Lower leg skin (tissue), 4 donors: ENCODE measurements at regions not wholly inside any gene's neighbourhood (a gene's known extent, or its start where the extent isn't known, plus 50 kb on each side); places are given as distances from the start of the nearest gene placed in this dataset.

Experiments used
- DNase-seq, 2 donors: peaks; one replicate each; pipeline ENCODE4 v3.0.0-alpha.2; 2019; ENCODE audit warnings: low spot score in 2 of 2
- H3K4me3 ChIP-seq: fragments of 200-600 bp; sonication (generic); 2 replicates; pipeline ENCODE4 v1.5.1; 2017; ENCODE audit warnings: mild to moderate bottlenecking, low read depth; ENCODE audit not compliant: poor library complexity, severe bottlenecking
- POLR2A ChIP-seq, 2 donors: fragments of 450-650 bp; IDR thresholded peaks; one replicate each; pipeline ENCODE4 v1.6.1; 2016 to 2017; ENCODE audit warnings: antibody characterized with exemption in 2 of 2, mild to moderate bottlenecking in 1 of 2, moderate library complexity in 1 of 2
- WGBS, 2 donors: methylation state at CpG; one replicate each; pipeline ENCODE4 v1.1.5; 2018; 5-methylcytosine and 5-hydroxymethylcytosine counted together
- intact Hi-C: fragments of 100-400 bp; cut with DNase I; formaldehyde crosslinking; loops from one replicate; pipeline ENCODE4 v1.15.0; 2023; ENCODE audit warnings: low total_unique reads
- TF ChIP-seq, protein P1 (sequence below), 3 donors: fragments of 450-650 bp; IDR thresholded peaks; one replicate each; pipeline ENCODE4 v1.5.1; 2016; ENCODE audit warnings: antibody characterized with exemption in 3 of 3, mild to moderate bottlenecking in 3 of 3, moderate library complexity in 2 of 3

DNA sequence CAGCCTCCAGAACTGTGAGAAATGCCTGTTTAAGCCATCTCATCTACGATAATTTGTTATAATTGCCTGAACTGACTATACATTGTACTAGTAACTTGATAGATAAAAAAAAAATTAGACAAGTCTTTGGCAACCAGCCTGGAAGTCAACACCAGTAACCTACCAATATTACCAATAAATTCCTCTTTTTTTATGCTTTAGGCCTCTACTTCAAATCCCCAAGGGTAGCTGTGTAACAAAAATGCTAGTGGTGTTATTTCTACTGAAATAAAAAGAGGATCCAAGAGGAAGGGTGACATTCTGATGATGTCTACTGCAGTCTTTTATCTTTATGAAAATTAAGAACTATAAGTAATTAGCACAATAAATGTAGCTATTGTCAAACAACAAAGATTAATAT lies 151.7 kb upstream of the SAMSN1 start:
- DNase-seq = no peak
- intact Hi-C loops = no loop called here
- TF ChIP-seq, protein P1, sequence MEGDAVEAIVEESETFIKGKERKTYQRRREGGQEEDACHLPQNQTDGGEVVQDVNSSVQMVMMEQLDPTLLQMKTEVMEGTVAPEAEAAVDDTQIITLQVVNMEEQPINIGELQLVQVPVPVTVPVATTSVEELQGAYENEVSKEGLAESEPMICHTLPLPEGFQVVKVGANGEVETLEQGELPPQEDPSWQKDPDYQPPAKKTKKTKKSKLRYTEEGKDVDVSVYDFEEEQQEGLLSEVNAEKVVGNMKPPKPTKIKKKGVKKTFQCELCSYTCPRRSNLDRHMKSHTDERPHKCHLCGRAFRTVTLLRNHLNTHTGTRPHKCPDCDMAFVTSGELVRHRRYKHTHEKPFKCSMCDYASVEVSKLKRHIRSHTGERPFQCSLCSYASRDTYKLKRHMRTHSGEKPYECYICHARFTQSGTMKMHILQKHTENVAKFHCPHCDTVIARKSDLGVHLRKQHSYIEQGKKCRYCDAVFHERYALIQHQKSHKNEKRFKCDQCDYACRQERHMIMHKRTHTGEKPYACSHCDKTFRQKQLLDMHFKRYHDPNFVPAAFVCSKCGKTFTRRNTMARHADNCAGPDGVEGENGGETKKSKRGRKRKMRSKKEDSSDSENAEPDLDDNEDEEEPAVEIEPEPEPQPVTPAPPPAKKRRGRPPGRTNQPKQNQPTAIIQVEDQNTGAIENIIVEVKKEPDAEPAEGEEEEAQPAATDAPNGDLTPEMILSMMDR (IDR thresholded peaks at IDR 0.05) = no peak
- no peak for TF ChIP-seq POLR2A (IDR thresholded peaks at IDR 0.05)
- no peak overlapping the region for H3K4me3 ChIP-seq
- 88 to 90% methylated on average over 1 of the region's 1 CpG for WGBS, 2 donors

- 59 to 67% methylated on average over 1 of the region's 1 CpG for WGBS, 2 donors
- intact Hi-C loops = no loop called here
- DNase-seq = no peak
- TF ChIP-seq POLR2A (IDR thresholded peaks at IDR 0.05) = no peak
- TF ChIP-seq, protein P1 (IDR thresholded peaks at IDR 0.05) = no peak
- no peak overlapping the region for H3K4me3 ChIP-seq
Observed at GRCh38 chr21:14694817-14695216, 148.7 kb upstream of the SAMSN1 start.

- no peak for DNase-seq
- intact Hi-C loops = no loop called here
- H3K4me3 ChIP-seq = no peak overlapping the region
- TF ChIP-seq POLR2A (IDR thresholded peaks at IDR 0.05) = no peak
- TF ChIP-seq, protein P1 (IDR thresholded peaks at IDR 0.05) = no peak
- WGBS, 2 donors = 89 to 91% methylated on average over 3 of the region's 3 CpGs
Observed at GRCh38 chr21:14693997-14694396, 147.9 kb upstream of the SAMSN1 start.

DNA sequence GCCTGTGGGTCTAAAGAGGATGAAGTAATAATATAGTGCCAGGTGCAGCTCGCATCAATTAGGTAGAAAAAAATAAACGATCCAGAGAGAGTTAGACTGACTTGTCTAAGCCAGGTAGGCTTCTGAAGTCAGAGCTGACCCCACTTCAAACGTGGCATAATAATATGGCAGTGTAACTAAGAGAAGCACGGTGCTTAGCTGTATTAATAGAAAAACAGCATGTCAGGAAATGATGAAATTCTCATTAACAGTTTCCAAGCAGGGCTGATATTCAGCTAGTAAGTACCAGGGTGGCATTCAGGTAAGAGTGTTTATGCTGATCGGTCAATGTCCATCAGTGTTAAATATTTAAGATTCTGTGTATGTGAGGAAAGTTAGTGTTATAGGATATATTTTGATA lies 145.8 kb upstream of the SAMSN1 start:
- WGBS, 2 donors = 45 to 49% methylated on average over 5 of the region's 5 CpGs
- TF ChIP-seq, protein P1 (IDR thresholded peaks at IDR 0.05) = no peak
- TF ChIP-seq POLR2A (IDR thresholded peaks at IDR 0.05) = no peak
- no peak overlapping the region for H3K4me3 ChIP-seq
- intact Hi-C loops = no loop called here
- DNase-seq = no peak

GRCh38 chr21:14690886-14691285 lies 144.8 kb upstream of the SAMSN1 start:
- intact Hi-C loops = no loop called here
- no peak for TF ChIP-seq POLR2A (IDR thresholded peaks at IDR 0.05)
- TF ChIP-seq, protein P1 (IDR thresholded peaks at IDR 0.05) = no peak
- WGBS, 2 donors = 52 to 58% methylated on average over 2 of the region's 2 CpGs
- DNase-seq = peak in 1 of 2 donors; percentile 15
- H3K4me3 ChIP-seq = no peak overlapping the region

GRCh38 chr21:14688936-14689335 lies 142.8 kb upstream of the SAMSN1 start:
- TF ChIP-seq POLR2A (IDR thresholded peaks at IDR 0.05) = no peak
- TF ChIP-seq, protein P1 (IDR thresholded peaks at IDR 0.05) = no peak
- 91 to 92% methylated on average over 3 of the region's 3 CpGs for WGBS, 2 donors
- intact Hi-C loops = no loop called here
- DNase-seq = no peak
- H3K4me3 ChIP-seq = no peak overlapping the region
